Adipocyte (in vitro differentiated cells): ENCODE measurements at regions not wholly inside any gene's neighbourhood (a gene's known extent, or its start where the extent isn't known, plus 50 kb on each side); places are given as distances from the start of the nearest gene placed in this dataset.

Experiments
- DNase-seq: peaks from one replicate; pipeline ENCODE4 v3.0.0-alpha.2; 2015; ENCODE audit warnings: low read depth
- H3K27me3 ChIP-seq: replicated peaks from 2 replicates; pipeline ENCODE4 v1.7.0; 2013; ENCODE audit warnings: mild to moderate bottlenecking, low read length, moderate library complexity; ENCODE audit not compliant: control insufficient read depth, insufficient read depth
- H3K36me3 ChIP-seq: 2 replicates; pipeline ENCODE4 v1.7.0; 2013; ENCODE audit warnings: low read length, mild to moderate bottlenecking, moderate library complexity; ENCODE audit not compliant: control insufficient read depth, insufficient read depth, severe bottlenecking
- H3K4me1 ChIP-seq: 2 replicates; pipeline ENCODE4 v1.7.0; 2013; ENCODE audit warnings: mild to moderate bottlenecking, low read length, moderate library complexity; ENCODE audit not compliant: control insufficient read depth, insufficient read depth
- H3K4me3 ChIP-seq: 2 replicates; pipeline ENCODE4 v1.7.0; 2013; ENCODE audit warnings: mild to moderate bottlenecking, low read length, moderate library complexity
- H3K9ac ChIP-seq: 2 replicates; pipeline ENCODE4 v1.7.0; 2013; ENCODE audit warnings: mild to moderate bottlenecking, low read length, moderate library complexity
- H3K9me3 ChIP-seq: 2 replicates; pipeline ENCODE4 v1.7.0; 2013; ENCODE audit warnings: mild to moderate bottlenecking, low read length, moderate library complexity; ENCODE audit not compliant: control insufficient read depth

DNA sequence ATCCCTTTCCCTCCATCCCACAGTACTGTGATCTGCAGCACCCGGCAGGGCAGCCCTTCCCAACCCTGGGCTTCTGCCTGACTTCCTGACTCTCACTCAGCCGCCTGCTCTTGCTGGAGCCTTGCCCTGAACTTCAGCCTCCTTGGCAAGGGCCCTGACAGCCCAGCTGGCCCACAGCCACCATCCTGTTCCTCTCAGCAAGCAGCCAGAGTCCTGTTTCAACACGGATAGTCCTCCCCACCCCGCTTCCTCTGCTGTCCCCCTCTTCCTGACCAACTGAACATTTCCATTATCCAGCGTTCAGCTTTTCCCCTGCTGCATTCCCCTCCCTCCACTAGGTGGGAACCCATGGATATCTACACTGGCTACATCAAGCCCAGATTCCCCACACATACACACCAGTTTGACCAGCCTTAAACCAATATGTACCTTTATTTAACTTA lies 74.0 kb upstream of the MDM1 start:
- peak; percentile 83 for DNase-seq
- Histone ChIP-seq H3K9me3 (no peaks in the 10 kb centered on the region), H3K4me1 (peaks cover 51% of the 10 kb centered on the region), H3K4me3 (peak overlapping the region; percentile 60), H3K27me3 (no peaks in the 10 kb centered on the region), H3K9ac (peak overlapping the region; percentile 83), H3K36me3 (no peaks in the 10 kb centered on the region)

DNA sequence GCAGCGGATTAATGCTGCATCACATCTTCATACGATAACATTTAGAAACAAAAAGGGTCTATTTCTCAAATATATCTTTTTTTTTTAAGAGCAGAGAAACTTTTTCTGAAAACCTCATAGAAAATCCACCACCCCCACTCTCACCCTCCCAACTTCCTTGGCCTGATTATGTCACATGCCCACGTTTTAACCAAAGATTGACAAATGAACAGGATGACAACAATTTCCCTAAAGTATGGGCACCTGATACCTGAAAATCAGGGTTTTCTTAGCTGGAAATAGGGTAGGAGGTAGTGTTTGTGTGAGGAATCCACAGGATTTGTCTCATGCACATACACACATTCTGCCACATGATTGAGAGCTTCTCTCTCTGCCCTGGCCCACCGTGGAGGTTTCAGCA lies 74.7 kb upstream of the MDM1 start:
- Histone ChIP-seq H3K4me1 (peaks cover 51% of the 10 kb centered on the region), H3K27me3 (no peaks in the 10 kb centered on the region)
- DNase-seq: no peak

DNA sequence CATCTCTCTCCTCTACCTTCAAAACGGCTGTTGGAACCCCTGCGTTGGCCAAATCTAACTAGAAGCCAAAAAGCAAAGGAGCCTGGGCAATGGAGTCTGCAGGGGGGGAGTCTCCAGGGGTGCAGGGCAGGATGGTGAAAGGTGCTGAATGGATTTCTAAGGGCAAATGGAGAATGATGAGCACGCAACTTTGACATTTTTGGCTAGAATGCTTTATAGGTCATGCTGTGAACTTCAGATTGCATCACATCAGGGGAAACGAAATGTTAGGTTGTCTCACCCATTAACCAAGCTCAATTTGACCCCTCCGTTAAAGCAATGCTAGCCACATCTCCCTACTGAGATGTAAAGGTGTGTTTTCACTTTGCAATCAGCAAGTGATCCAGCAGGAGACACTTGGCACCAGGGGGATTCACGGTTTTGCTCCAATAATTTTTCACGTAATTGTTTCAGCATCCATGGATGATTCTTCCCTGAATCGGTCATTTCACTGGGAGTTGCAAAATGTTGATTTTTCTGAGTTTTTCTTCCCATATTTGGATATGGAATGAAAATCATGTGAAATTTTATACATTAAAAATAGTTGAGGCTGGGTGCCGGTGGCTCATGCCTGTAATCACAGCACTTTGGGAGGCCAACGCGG lies 78.0 kb upstream of the MDM1 start:
- H3K4me3 ChIP-seq: no peak overlapping the region
- no peak for DNase-seq
- no peaks in the 10 kb centered on the region for H3K27me3 ChIP-seq
- H3K36me3 ChIP-seq: no peaks in the 10 kb centered on the region
- no peaks in the 10 kb centered on the region for H3K9me3 ChIP-seq
- H3K4me1 ChIP-seq: peaks cover 31% of the 10 kb centered on the region
- no peak overlapping the region for H3K9ac ChIP-seq

More for the DNA sequence above, 74.7 kb upstream of the MDM1 start:
- Histone ChIP-seq H3K9ac (no peak overlapping the region), H3K36me3 (no peaks in the 10 kb centered on the region), H3K9me3 (no peaks in the 10 kb centered on the region), H3K4me3 (peak overlapping the region; percentile 60)

DNA sequence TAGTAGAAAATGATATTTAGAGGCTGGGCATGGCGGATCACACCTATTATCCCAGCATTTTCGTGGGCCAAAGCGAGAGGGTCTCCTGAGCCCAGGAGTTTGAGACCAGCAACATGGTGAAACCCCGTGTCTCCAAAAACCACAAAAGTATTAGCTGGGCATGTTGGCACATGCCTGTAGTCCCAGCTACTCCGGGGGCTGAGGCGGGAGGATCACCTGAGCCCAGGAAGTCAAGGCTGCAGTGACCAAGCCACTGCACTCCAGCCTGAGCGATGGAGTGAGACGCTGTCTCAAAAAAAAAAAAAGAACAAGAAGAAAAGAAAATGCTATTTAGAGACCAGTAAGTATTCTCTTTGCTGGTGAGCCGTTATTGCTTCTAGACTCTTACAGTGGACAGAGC lies 79.2 kb upstream of the MDM1 start:
- no peaks in the 10 kb centered on the region for H3K9me3 ChIP-seq
- H3K36me3 ChIP-seq: no peaks in the 10 kb centered on the region
- H3K4me3 ChIP-seq: no peak overlapping the region
- DNase-seq: no peak
- H3K27me3 ChIP-seq: no peaks in the 10 kb centered on the region
- peaks cover 19% of the 10 kb centered on the region for H3K4me1 ChIP-seq
- H3K9ac ChIP-seq: no peak overlapping the region

DNA sequence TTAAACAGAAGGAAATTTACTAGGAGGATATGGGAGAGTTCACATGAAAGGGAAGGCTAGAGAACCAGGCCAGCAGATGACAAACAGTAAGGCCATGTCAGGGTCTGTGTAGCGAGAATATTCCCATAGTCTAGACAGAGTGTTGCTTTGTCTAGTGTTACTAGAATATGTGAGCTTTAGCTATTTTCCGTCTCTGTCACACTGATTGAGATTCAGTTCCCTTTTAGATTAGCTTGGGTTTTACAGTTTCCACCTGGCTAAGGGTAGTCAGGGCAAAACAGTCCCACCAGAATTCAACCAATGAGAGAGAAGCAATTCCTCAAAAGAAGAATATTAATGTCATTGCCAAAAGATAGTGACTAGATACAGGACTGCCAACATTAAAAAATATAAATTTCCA lies 82.8 kb upstream of the MDM1 start:
- Histone ChIP-seq H3K9ac (no peak overlapping the region), H3K4me3 (no peak overlapping the region)

DNA sequence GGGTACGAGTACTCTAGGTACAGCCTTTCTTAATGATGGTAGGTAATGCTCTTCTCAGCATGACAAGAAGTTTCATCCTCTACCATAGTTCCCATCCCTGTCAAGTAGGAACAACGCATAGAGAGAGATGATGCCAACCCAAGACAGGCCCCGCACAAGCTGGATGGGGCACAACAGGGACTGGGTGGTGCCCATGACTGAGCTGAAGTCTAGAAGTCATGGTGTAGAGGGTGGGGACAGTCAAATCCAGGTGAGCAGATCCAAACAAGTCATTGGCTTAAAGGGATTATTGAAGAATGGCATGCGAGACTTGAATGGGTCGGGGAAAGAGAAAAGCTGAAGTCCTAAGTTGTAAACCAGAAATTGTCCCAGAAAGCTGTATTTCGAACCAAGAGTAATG lies 84.2 kb upstream of the MDM1 start:
- Histone ChIP-seq H3K36me3 (no peaks in the 10 kb centered on the region), H3K4me1 (peaks cover 23% of the 10 kb centered on the region), H3K9ac (no peak overlapping the region), H3K9me3 (no peaks in the 10 kb centered on the region), H3K4me3 (no peak overlapping the region), H3K27me3 (no peaks in the 10 kb centered on the region)
- no peak for DNase-seq

More for the DNA sequence above, 82.8 kb upstream of the MDM1 start:
- Histone ChIP-seq H3K27me3 (no peaks in the 10 kb centered on the region), H3K4me1 (peaks cover 14% of the 10 kb centered on the region), H3K9me3 (no peaks in the 10 kb centered on the region), H3K36me3 (no peaks in the 10 kb centered on the region)
- no peak for DNase-seq

DNA sequence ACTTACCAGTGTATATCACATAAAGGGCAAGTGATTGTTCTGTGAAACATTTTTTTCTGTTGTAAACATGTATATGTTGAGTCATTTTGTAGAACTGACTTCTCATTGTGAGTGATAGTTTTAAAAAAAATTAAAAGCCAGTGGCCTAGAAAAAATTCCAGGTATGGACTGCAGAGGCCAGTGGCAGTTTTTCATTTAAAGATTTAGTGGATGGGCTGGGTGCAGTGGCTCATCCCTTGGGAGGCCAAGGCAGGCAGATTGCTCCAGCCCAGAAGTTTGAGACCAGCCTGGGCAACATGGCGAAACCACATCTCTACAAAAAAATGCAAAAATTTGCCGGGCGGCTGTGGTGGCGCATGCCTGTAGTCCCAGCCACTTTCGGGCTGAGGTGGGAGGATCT lies 84.7 kb upstream of the MDM1 start:
- H3K9me3 ChIP-seq: no peaks in the 10 kb centered on the region
- peak; percentile 33 for DNase-seq
- H3K27me3 ChIP-seq: no peaks in the 10 kb centered on the region

DNA sequence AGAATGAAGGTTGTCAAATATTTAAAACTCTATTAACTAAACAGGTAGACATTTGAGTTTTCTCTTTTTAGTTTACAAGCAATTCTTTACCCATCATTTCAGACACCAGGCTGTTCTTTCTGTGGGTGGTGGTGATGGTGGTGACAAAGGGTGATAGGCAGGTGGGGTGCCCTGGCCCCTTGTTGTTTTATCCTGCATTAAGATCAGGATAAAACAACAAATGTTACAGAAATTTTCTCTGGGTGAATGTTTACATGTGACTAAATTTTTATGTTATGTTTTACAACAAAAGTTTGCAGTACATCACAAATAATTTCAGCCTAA lies 85.9 kb upstream of the MDM1 start:
- Histone ChIP-seq H3K9me3 (no peaks in the 10 kb centered on the region), H3K27me3 (no peaks in the 10 kb centered on the region), H3K4me1 (peaks cover 27% of the 10 kb centered on the region), H3K9ac (no peak overlapping the region), H3K36me3 (no peaks in the 10 kb centered on the region), H3K4me3 (no peak overlapping the region)
- no peak for DNase-seq

More for the DNA sequence above, 84.7 kb upstream of the MDM1 start:
- H3K4me1 ChIP-seq: peaks cover 23% of the 10 kb centered on the region
- H3K36me3 ChIP-seq: no peaks in the 10 kb centered on the region
- H3K9ac ChIP-seq: no peak overlapping the region
- no peak overlapping the region for H3K4me3 ChIP-seq

DNA sequence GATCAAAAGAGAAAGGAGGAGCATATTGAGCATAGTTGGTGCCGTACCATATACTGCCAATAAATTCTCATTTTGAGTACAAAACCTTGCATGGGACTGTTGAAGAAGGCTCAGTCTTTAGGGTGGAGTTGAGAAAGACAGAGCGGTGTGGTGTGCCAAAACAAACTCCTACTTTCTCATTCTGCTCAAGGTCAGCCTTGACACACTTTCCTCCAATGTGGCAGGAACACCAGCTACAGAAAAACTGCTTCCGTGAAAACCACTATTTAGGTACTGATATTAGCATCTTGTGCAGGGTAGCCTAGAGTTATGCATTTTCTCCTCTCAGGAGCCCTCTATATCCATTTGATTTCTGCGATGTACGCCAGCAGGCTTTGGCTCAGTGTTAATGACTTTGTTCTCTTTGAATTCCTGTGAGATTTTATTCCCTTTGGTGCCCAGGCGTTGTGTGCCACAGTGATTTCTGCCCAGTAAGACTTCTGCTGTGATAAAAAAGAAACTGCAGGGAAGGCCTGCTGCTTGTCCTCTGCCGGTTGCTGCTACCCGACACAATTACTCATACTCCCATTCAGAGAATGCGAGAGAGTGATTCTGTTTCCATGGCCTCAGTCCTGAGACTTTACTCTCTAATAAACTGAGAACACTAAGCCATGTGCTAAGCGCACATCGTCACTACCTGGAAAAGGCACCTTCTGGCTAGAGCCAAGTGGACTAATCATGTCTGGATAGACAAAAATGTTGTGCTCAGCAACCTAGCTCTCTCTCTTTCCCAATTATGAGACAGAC lies 88.3 kb upstream of the MDM1 start:
- peak overlapping the region; percentile 68 for H3K9ac ChIP-seq
- H3K27me3 ChIP-seq: no peaks in the 10 kb centered on the region
- peak overlapping the region; percentile 40 for H3K4me3 ChIP-seq
- no peaks in the 10 kb centered on the region for H3K9me3 ChIP-seq
- peak; percentile 45 for DNase-seq
- peaks cover 27% of the 10 kb centered on the region for H3K4me1 ChIP-seq
- no peaks in the 10 kb centered on the region for H3K36me3 ChIP-seq

DNA sequence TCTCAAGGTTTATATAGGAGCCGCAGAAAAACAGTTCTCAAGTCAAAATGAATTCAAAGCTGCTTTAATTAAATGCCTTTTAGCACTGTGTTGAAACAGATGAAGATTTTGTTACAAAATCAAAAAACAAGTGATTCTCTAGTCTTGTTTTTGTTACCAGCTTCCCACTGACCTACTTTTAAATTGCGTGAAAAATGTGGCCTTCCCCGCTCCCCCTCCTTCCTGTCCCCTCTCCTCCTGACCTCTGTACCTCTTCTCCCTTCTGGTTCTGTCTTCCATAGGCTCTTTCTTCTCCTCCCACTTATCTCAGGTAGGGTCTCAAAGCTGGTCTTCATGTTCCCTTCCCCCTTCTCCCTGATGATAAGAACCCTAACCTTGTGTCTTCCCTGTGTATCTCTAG lies 90.0 kb upstream of the MDM1 start:
- Histone ChIP-seq H3K9me3 (no peaks in the 10 kb centered on the region), H3K27me3 (no peaks in the 10 kb centered on the region), H3K4me1 (peaks cover 27% of the 10 kb centered on the region), H3K4me3 (no peak overlapping the region), H3K36me3 (no peaks in the 10 kb centered on the region), H3K9ac (no peak overlapping the region)
- no peak for DNase-seq

DNA sequence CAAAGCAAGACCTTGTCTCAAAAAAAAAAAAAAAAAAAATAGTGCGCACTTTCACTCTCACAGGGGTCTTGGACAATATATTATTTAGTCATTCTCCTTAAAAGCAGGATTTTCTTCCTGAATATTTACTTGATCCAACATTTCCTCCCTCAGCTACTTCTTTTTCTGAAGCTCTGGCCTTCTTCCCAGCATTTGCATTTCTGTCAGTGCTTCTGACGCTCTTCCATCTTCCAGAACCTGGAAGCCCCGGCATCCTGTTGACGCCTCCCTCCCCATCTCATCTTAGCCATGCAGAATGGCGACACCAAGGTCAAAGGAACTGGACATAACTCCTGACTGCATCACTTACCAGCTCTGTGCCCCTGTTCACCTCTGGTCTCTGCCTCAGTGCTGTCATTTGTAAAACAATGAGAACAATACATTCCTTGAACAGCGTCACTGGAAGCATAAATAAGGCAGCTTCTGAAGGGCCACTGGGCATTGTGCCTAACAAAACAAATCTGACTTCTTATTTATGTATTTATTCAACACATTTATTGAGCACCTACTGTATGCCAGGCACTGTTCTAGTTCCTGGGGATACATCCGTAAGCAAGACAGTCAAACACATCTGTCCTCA lies 90.9 kb upstream of the MDM1 start:
- Histone ChIP-seq H3K36me3 (no peaks in the 10 kb centered on the region), H3K4me1 (peaks cover 20% of the 10 kb centered on the region), H3K9me3 (no peaks in the 10 kb centered on the region), H3K27me3 (no peaks in the 10 kb centered on the region), H3K9ac (no peak overlapping the region), H3K4me3 (no peak overlapping the region)
- DNase-seq: no peak
